ENCODE measurements at regions not wholly inside any gene's neighbourhood (a gene's known extent, or its start where the extent isn't known, plus 50 kb on each side); places are given as distances from the start of the nearest gene placed in this dataset.

DNA sequence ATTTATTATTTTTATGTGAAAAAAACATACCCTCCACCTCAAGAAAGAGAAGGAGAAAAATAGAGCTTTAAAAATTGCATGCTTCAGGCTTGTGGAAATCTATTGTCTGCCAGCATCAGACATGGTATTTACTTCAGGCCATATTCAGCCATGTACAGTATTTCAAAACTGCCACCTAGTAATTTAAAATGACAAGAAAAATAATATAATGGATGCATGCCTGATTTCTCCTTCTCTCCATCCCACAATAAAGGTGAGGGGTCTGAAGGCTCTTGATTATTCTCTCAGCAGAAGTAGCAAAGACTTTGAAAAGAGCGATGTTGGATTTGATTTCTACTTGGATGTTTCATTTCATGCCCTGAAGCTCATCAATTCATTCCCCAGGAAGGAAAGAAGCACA lies 250.7 kb downstream of the TBC1D4 start:
- H3K36me3 ChIP-seq = no peaks in the 10 kb centered on the region
- no peak for TF ChIP-seq CTCF (IDR thresholded peaks at IDR 0.05)

DNA sequence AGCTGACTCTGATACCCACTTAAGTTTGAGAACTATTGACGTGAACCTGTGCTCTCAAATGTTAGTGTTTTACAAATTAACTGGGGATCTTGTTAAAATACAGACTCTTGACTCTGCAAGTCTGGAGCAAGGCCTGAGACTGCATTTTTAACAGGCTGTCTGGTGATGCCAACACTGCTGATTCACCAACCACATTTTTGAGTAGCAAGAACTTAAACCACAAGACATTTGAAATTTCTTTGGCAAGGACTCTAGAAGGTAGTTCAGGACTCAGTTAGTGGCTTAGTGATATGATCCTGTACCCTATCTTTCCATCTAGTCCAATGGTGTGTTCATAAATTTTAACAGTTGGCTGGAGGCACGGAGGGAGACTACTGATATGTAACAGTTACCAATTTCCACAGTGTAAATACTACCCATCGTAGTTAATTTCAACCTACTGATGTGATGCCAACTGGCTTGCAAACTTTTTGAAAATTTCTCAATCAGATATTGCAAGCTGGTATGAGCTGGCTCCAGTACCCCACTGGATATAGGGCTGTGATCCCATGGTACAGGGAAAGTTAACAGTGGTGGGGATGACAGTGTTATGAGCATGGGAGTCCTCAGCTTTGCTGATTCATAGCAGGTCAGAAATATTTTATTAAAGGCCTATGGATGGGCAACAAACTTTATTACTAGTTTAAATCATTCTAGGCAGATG lies 255.1 kb downstream of the TBC1D4 start:
- no peaks in the 10 kb centered on the region for H3K36me3 ChIP-seq
- no peaks in the 10 kb centered on the region for H3K9me3 ChIP-seq
- no peaks in the 10 kb centered on the region for H3K27me3 ChIP-seq
- H3K27ac ChIP-seq = no peak overlapping the region
- peaks cover 0 to 4% of the 10 kb centered on the region in 2 experiments for H3K4me1 ChIP-seq (ENCODE audit: control insufficient read depth in 1 of 2, insufficient read depth in 1 of 2, low read depth in 1 of 2, low read length in 1 of 2)
- no peak for TF ChIP-seq CTCF (IDR thresholded peaks at IDR 0.05)
- no peak overlapping the region for H3K4me3 ChIP-seq (ENCODE audit: low read depth in 1 of 2, low read length in 1 of 2)

More for the DNA sequence above, 250.7 kb downstream of the TBC1D4 start:
- Histone ChIP-seq H3K27me3 (no peaks in the 10 kb centered on the region), H3K27ac (no peak overlapping the region), H3K9me3 (no peaks in the 10 kb centered on the region), H3K4me1 (ENCODE audit: control insufficient read depth in 1 of 2, insufficient read depth in 1 of 2, low read depth in 1 of 2, low read length in 1 of 2) (no peaks in the 10 kb centered on the region), H3K4me3 (ENCODE audit: low read depth in 1 of 2, low read length in 1 of 2) (no peak overlapping the region)

DNA sequence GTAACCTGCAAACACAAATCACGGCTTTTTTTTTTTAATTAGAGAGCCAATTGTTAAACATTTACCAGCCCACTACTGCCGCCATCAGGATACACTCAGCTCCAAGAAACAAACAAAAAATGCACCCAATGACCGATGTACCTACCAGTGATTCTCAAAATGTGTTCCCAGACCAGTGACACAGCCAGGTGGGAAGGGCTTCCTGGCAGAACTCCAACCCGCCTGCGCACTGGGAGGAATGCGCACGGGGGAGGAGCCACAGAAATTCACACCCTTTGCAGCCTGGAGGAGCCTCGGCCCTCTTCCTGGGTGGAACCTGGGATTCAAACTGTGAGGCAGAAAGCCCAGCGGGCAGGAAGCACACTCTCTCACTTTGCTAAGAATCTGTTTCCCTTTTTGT lies 255.9 kb downstream of the TBC1D4 start:
- no peak for TF ChIP-seq CTCF (IDR thresholded peaks at IDR 0.05)
- H3K27ac ChIP-seq = no peak overlapping the region

DNA sequence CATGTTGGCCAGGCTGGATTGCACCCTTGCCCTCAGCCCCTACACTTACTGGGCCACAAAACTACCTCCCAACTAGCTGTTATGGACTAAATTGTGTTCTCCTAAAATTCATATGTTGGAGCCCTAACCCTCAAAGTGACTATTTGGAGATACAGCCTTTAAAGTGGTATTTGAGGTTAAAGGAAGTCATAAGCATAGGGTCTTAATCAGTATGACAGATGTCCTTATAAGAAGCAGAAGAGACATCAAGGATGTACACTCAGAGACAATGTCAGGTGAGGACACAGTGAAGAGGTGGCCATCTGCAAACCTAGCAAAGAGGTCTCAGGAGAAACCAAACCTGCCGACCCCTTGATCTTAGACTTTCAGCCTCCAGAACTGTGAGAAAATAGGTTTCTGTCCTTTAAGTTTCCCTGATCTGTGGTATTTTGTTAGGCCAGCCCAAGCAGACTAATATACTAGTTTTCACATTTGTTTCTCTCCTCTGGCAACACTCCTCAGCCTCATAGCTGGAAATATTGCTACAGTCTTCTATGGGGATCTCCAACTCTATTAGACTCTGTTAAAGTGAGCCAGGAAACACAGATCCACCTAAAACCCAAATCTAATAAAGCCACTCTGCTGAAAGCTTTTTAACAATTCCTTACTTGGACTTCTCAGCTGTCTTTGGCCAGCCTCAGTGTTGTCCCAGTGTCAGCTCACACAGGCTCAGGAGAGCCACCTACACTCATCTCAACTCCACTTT lies 256.5 kb downstream of the TBC1D4 start:
- Histone ChIP-seq H3K4me1 (ENCODE audit: control insufficient read depth in 1 of 2, insufficient read depth in 1 of 2, low read depth in 1 of 2, low read length in 1 of 2) (peaks cover 4 to 5% of the 10 kb centered on the region in 2 experiments), H3K4me3 (ENCODE audit: low read depth in 1 of 2, low read length in 1 of 2) (no peak overlapping the region), H3K36me3 (no peaks in the 10 kb centered on the region), H3K27me3 (peaks cover 3% of the 10 kb centered on the region), H3K9me3 (no peaks in the 10 kb centered on the region), H3K27ac (no peak overlapping the region)
- TF ChIP-seq CTCF (IDR thresholded peaks at IDR 0.05) = no peak

More for the DNA sequence above, 255.9 kb downstream of the TBC1D4 start:
- peaks cover 4 to 5% of the 10 kb centered on the region in 2 experiments for H3K4me1 ChIP-seq (ENCODE audit: control insufficient read depth in 1 of 2, insufficient read depth in 1 of 2, low read depth in 1 of 2, low read length in 1 of 2)
- no peaks in the 10 kb centered on the region for H3K9me3 ChIP-seq
- no peak overlapping the region for H3K4me3 ChIP-seq (ENCODE audit: low read depth in 1 of 2, low read length in 1 of 2)
- no peaks in the 10 kb centered on the region for H3K27me3 ChIP-seq
- no peaks in the 10 kb centered on the region for H3K36me3 ChIP-seq

DNA sequence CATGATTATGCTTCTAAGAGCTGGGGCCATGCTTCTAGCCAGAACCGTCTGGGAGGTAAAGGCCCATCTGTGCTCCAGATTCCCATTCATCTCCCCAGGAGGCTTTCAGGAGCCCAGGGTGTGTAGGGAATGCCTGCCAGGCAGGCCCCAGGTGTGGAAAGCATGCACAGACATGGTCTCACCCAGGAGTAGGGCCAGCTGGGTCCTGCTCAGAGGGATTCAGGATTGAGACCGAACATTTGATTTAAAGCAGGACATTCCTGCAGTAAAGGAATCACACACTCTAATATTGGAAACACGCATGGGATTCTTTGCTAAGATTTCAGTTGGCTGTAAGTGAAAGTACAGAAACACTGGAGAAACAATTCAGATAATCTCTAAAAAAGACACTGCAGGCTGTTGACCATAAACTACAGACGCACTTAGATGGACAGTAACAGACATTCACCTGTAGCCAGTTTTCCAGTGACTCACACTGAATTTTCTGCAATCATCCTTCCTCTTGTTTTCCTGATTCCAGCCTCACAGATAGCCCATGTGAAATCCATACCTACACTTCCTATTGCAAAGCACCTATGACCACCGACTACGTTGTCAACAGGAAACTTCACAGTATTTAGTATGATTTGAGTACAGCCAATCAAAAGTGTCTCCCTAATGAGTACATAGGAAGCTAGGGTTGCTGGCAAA lies 257.8 kb downstream of the TBC1D4 start:
- peaks cover 5 to 7% of the 10 kb centered on the region in 2 experiments for H3K4me1 ChIP-seq (ENCODE audit: control insufficient read depth in 1 of 2, insufficient read depth in 1 of 2, low read depth in 1 of 2, low read length in 1 of 2)
- peaks cover 16% of the 10 kb centered on the region for H3K27me3 ChIP-seq
- no peak for TF ChIP-seq CTCF (IDR thresholded peaks at IDR 0.05)
- no peak overlapping the region for H3K27ac ChIP-seq
- H3K36me3 ChIP-seq = no peaks in the 10 kb centered on the region
- H3K9me3 ChIP-seq = no peaks in the 10 kb centered on the region
- H3K4me3 ChIP-seq (ENCODE audit: low read depth in 1 of 2, low read length in 1 of 2) = no peak overlapping the region
